ENCODE measurements at regions not wholly inside any gene's neighbourhood (a gene's known extent, or its start where the extent isn't known, plus 50 kb on each side); places are given as distances from the start of the nearest gene placed in this dataset.

DNA sequence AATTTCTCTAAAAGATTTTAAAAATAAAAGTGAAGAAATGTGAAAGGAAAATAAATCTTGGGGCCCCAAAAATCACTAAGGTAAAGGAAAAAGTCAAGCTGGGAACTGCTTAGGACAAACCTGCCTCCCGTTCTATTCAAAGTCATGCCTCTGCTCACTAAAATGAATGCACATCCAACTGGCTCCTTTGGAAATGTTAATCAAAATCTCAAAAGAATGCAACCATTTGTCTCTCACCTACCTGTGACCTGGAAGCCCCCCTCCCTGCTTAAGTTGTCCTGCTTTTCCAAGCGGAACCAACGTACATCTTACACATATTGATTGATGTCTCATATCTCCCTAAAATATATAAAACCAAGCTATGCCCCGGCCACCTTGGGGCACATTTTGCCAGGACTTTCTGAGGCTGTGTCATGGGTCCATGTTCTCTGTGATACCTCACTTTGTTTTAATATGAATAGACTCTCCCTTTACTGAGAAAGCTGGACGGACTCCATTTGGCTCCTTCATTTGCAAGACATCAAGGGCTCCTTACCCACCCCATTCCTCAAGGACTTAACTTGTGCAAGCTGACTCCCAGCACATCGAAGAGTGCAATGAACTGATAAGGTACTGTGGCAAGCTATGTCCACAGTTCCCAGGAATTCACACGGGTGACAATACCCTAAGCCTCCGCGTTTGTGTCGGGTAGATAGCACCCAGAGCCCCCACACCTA lies 164.3 kb downstream of the SMC2 start:
- peaks cover 4% of the 10 kb centered on the region; the same call in 1 of the 2 replicates for H3K4me1 ChIP-seq (ENCODE audit: insufficient read depth, low read length)
- no peak overlapping the region for H2BK15ac ChIP-seq (ENCODE audit: low read depth, low read length)
- no peak overlapping the region for H3T11ph ChIP-seq (ENCODE audit: low read length)
- Mint-ChIP-seq H3K27ac (peak overlapping the region; percentile 84 to 98 (median 95)), H3K4me3 (peak overlapping the region; percentile 51 to 73), H3K9me3 (peaks cover 11 to 15% of the 10 kb centered on the region in 2 experiments), H3K4me1 (peaks cover 73 to 76% of the 10 kb centered on the region in 2 experiments), H3K36me3 (ENCODE audit: insufficient read depth in 1 of 3, low read depth in 3 of 3) (peaks cover 3 to 22% (median 11%) of the 10 kb centered on the region in 3 experiments), H3K27me3 (ENCODE audit: low read depth) (no peaks in the 10 kb centered on the region)
- H2BK12ac ChIP-seq (ENCODE audit: insufficient read length, low read depth, low read length): no peak overlapping the region
- H2BK5ac ChIP-seq (ENCODE audit: insufficient read length, low read length): no peak overlapping the region
- no peaks in the 10 kb centered on the region for H3K79me1 ChIP-seq (ENCODE audit: insufficient read depth, low read depth, low read length, poor library complexity, severe bottlenecking)
- no peak overlapping the region for H3K14ac ChIP-seq (ENCODE audit: insufficient read depth, low read length)
- H2AK5ac ChIP-seq (ENCODE audit: insufficient read length, low read length): no peak overlapping the region
- H4K91ac ChIP-seq (ENCODE audit: insufficient read length, low read depth, low read length): no peak overlapping the region
- H3K23me2 ChIP-seq (ENCODE audit: insufficient read length, low read depth, low read length, poor library complexity, severe bottlenecking): no peaks in the 10 kb centered on the region
- H2AFZ ChIP-seq (ENCODE audit: low read length): peak overlapping the region; percentile 75
- WGBS (ENCODE audit: extremely low coverage, insufficient read length, low lambda C conversion rate): no CpG with 5 or more reads among the region's 10 CpGs
- H4K5ac ChIP-seq (ENCODE audit: insufficient read length, low read depth, low read length): no peak overlapping the region
- H3K79me2 ChIP-seq (ENCODE audit: insufficient read depth, low read length): no peaks in the 10 kb centered on the region
- TF ChIP-seq, protein P1, sequence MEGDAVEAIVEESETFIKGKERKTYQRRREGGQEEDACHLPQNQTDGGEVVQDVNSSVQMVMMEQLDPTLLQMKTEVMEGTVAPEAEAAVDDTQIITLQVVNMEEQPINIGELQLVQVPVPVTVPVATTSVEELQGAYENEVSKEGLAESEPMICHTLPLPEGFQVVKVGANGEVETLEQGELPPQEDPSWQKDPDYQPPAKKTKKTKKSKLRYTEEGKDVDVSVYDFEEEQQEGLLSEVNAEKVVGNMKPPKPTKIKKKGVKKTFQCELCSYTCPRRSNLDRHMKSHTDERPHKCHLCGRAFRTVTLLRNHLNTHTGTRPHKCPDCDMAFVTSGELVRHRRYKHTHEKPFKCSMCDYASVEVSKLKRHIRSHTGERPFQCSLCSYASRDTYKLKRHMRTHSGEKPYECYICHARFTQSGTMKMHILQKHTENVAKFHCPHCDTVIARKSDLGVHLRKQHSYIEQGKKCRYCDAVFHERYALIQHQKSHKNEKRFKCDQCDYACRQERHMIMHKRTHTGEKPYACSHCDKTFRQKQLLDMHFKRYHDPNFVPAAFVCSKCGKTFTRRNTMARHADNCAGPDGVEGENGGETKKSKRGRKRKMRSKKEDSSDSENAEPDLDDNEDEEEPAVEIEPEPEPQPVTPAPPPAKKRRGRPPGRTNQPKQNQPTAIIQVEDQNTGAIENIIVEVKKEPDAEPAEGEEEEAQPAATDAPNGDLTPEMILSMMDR (conservative IDR thresholded peaks at IDR 0.05): no peak
- H3K23ac ChIP-seq (ENCODE audit: insufficient read length, low read depth, low read length): no peak overlapping the region
- no peak overlapping the region for H3K56ac ChIP-seq (ENCODE audit: insufficient read length, low read depth, low read length)
- no peak overlapping the region for H2BK20ac ChIP-seq (ENCODE audit: low read depth, low read length, poor library complexity, severe bottlenecking)
- peak overlapping the region; percentile 80 for H3K27ac ChIP-seq (ENCODE audit: insufficient read length, low read depth, low read length)
- no peaks in the 10 kb centered on the region for H4K20me1 ChIP-seq (ENCODE audit: control insufficient read depth, insufficient read depth, insufficient read length)
- H3K18ac ChIP-seq (ENCODE audit: insufficient read length, low read depth, low read length): no peak overlapping the region
- peaks cover 4% of the 10 kb centered on the region for H3K9me3 ChIP-seq (ENCODE audit: control insufficient read depth, low read depth, low read length)
- H3K4me2 ChIP-seq (ENCODE audit: insufficient read depth, insufficient read length, low read length): peak overlapping the region; percentile 89
- H3K27me3 ChIP-seq (ENCODE audit: insufficient read depth, low read length): no peaks in the 10 kb centered on the region
- no peak overlapping the region for H3K9ac ChIP-seq (ENCODE audit: extremely low read depth, insufficient read length, low read length)
- H4K8ac ChIP-seq (replicated peaks; ENCODE audit: insufficient read length, low read depth, low read length): no peak overlapping the region
- H3K4ac ChIP-seq (ENCODE audit: low read depth, low read length): no peak overlapping the region
- peak; percentile 38 for DNase-seq
- no peak overlapping the region for H2BK120ac ChIP-seq (ENCODE audit: low read depth, low read length, poor library complexity, severe bottlenecking)

Measured in H9 (cell line).